ENCODE measurements at regions not wholly inside any gene's neighbourhood (a gene's known extent, or its start where the extent isn't known, plus 50 kb on each side); places are given as distances from the start of the nearest gene placed in this dataset.

DNA sequence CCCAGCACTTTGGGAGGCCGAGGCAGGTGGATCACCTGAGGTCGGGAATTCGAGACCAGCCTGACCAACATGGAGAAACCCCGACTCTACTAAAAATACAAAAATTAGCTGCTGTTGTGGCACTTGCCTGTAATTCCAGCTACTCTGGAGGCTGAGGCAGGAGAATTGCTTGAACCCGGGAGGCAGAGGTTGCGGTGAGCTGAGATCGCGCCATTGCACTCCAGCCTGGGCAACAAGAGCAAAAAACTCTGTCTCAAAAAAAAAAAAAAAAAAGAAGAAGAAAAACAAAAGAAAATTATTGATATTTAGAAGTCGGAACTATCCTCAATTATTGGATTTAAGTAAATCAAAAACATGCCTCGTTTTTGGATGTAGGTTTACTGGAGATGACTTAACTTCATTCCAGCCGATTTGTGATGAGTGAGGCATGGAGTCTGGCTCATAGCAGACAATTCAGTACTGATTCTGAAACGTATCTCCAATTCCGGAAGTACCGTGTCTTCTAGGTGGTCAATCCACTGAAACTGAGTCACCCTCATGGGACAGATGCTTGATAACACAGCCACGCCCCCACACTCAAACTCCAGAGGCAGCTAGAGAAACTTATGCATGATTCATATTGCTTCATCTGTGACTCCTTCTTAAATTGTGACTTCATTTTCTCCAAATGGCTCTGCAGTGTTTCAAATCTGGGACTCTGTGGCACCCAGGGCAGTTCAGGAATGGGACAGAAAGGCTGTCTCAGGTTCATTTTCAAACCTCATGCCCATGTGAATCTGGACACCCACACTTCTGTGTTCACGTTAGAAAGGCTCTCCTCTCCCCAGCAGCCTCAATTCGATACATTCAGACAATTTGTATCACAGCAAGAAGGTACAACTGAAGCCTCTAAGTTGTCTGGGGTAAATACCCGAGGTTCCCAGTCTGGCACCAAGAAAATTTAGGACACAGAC lies 110.4 kb upstream of the ARMC2 start:
- TF ChIP-seq, protein P1, sequence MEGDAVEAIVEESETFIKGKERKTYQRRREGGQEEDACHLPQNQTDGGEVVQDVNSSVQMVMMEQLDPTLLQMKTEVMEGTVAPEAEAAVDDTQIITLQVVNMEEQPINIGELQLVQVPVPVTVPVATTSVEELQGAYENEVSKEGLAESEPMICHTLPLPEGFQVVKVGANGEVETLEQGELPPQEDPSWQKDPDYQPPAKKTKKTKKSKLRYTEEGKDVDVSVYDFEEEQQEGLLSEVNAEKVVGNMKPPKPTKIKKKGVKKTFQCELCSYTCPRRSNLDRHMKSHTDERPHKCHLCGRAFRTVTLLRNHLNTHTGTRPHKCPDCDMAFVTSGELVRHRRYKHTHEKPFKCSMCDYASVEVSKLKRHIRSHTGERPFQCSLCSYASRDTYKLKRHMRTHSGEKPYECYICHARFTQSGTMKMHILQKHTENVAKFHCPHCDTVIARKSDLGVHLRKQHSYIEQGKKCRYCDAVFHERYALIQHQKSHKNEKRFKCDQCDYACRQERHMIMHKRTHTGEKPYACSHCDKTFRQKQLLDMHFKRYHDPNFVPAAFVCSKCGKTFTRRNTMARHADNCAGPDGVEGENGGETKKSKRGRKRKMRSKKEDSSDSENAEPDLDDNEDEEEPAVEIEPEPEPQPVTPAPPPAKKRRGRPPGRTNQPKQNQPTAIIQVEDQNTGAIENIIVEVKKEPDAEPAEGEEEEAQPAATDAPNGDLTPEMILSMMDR (conservative IDR thresholded peaks at IDR 0.05 in 1 of 2, IDR thresholded peaks at IDR 0.05 in 1 of 2; ENCODE audit: extremely low read depth in 1 of 2, insufficient read depth in 1 of 2, low read depth in 1 of 2, low read length in 2 of 2) = no peak
- TF ChIP-seq EZH2 (IDR thresholded peaks at IDR 0.05; ENCODE audit: borderline replicate concordance, low read length) = no peak
